DMS114 treated with DMSO at 0.1 percent for 48 hours (cell line): ENCODE measurements at regions not wholly inside any gene's neighbourhood (a gene's known extent, or its start where the extent isn't known, plus 50 kb on each side); places are given as distances from the start of the nearest gene placed in this dataset.

Experiments
- DNase-seq: peaks from one replicate; lab custom pipeline; 2025; ENCODE audit not compliant: unreplicated experiment; lab: John Stamatoyannopoulos, UW

GRCh38 chr10:2867788-2868299, 199.5 kb upstream of the PFKP start:
- DNase-seq = no peak

GRCh38 chr10:2866569-2866968, 200.8 kb upstream of the PFKP start:
- DNase-seq = no peak

- DNase-seq = no peak
Measured at GRCh38 chr10:2861632-2862210, 205.6 kb upstream of the PFKP start.

- DNase-seq = no peak
Measured at GRCh38 chr10:2858452-2858851, 208.9 kb upstream of the PFKP start.

GRCh38 chr10:2856598-2856997, 210.8 kb upstream of the PFKP start:
- DNase-seq = no peak

- DNase-seq = no peak
Measured at GRCh38 chr10:2852574-2853323, 214.6 kb upstream of the PFKP start.

GRCh38 chr10:2851566-2851965, 215.8 kb upstream of the PFKP start:
- no peak for DNase-seq

GRCh38 chr10:2850202-2850601, 217.1 kb upstream of the PFKP start:
- no peak for DNase-seq

GRCh38 chr10:2844925-2845324, 222.4 kb upstream of the PFKP start:
- no peak for DNase-seq

- no peak for DNase-seq
Measured at GRCh38 chr10:2839081-2839725, 228.1 kb upstream of the PFKP start.

GRCh38 chr10:2837674-2838073, 229.7 kb upstream of the PFKP start:
- DNase-seq = no peak

GRCh38 chr10:2836921-2837662, 230.3 kb upstream of the PFKP start:
- no peak for DNase-seq

- no peak for DNase-seq
Measured at GRCh38 chr10:2834214-2834613, 233.1 kb upstream of the PFKP start.

- DNase-seq = no peak
Measured at GRCh38 chr10:2831509-2831908, 235.8 kb upstream of the PFKP start.

- no peak for DNase-seq
Measured at GRCh38 chr10:2828741-2829140, 238.6 kb upstream of the PFKP start.

- DNase-seq = no peak
Measured at GRCh38 chr10:2826675-2827074, 240.7 kb upstream of the PFKP start.

GRCh38 chr10:2825841-2826240, 241.5 kb upstream of the PFKP start:
- DNase-seq = no peak

- no peak for DNase-seq
Measured at GRCh38 chr10:2817940-2818636, 249.3 kb upstream of the PFKP start.

GRCh38 chr10:2813693-2814092, 253.7 kb upstream of the PFKP start:
- no peak for DNase-seq

- DNase-seq = no peak
Measured at GRCh38 chr10:2813286-2813685, 254.1 kb upstream of the PFKP start.

GRCh38 chr10:2812631-2813030, 254.7 kb upstream of the PFKP start:
- DNase-seq = no peak
